ENCODE measurements at regions not wholly inside any gene's neighbourhood (a gene's known extent, or its start where the extent isn't known, plus 50 kb on each side); places are given as distances from the start of the nearest gene placed in this dataset.

DNA sequence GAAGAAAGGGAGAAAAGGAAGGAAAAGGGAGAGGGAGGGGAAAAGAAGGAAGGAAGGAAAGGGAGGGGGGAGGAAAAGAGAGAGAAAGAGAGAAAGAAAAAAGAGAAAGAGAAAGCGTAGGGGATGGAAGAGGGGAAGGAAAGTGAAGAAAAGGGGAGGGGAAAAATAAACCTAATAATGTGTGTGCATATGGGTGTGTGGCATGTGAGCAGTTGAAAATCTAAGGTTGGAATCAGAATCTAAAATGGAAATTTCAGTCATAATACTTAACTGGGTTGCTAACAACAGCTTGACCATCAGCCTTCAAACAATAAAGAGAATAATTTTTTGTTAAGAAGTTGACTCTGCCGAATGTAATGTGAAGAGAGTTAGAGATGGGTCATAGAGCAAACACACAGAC is 407.9 kb upstream of the SLC14A2 start:
- Histone ChIP-seq H3K36me3 (ENCODE audit: control insufficient read depth, insufficient read depth, low read length) (no peaks in the 10 kb centered on the region), H3K9ac (ENCODE audit: low read depth, low read length) (no peak overlapping the region), H4K91ac (ENCODE audit: insufficient read depth, low read depth, low read length) (no peak overlapping the region), H3K9me3 (ENCODE audit: control insufficient read depth, insufficient read depth, low read length) (no peaks in the 10 kb centered on the region), H3K27me3 (ENCODE audit: control insufficient read depth, insufficient read depth, low read length) (peaks cover 4% of the 10 kb centered on the region), H2AFZ (replicated peaks; ENCODE audit: low read length, poor library complexity) (no peak overlapping the region), H2AK5ac (ENCODE audit: low read depth, low read length) (no peak overlapping the region), H3K9me1 (ENCODE audit: insufficient read depth, low read length) (no peaks in the 10 kb centered on the region), H3K4me1 (ENCODE audit: control insufficient read depth, insufficient read depth, low read length) (no peaks in the 10 kb centered on the region), H2BK15ac (ENCODE audit: low read depth, low read length) (no peak overlapping the region), H4K5ac (ENCODE audit: low read depth, low read length) (no peak overlapping the region), H2AK9ac (replicated peaks; ENCODE audit: low read depth, low read length, poor library complexity) (no peak overlapping the region), H3K56ac (ENCODE audit: extremely low read depth, insufficient read depth, low read length) (no peak overlapping the region), H3K14ac (replicated peaks; ENCODE audit: low read depth, low read length) (no peak overlapping the region), H3K23ac (ENCODE audit: low read depth, low read length) (no peak overlapping the region), H2BK120ac (ENCODE audit: low read depth, low read length) (no peak overlapping the region), H2BK5ac (ENCODE audit: low read depth, low read length, poor library complexity, severe bottlenecking) (no peak overlapping the region), H4K20me1 (ENCODE audit: insufficient read depth, low read length) (no peaks in the 10 kb centered on the region), H3K4me3 (ENCODE audit: insufficient read depth, low read depth, low read length) (no peak overlapping the region), H3K79me1 (ENCODE audit: low read depth in 1 of 2, low read length in 2 of 2) (no peaks in the 10 kb centered on the region), H2BK20ac (ENCODE audit: low read depth, low read length) (no peak overlapping the region), H4K8ac (ENCODE audit: low read depth in 2 of 2, low read length in 2 of 2) (no peak overlapping the region), H3K27ac (ENCODE audit: insufficient read depth, low read length) (no peak overlapping the region), H3K4ac (ENCODE audit: low read depth, low read length) (no peak overlapping the region), H3K4me2 (ENCODE audit: low read depth, low read length) (no peak overlapping the region), H3K18ac (ENCODE audit: low read depth, low read length) (no peak overlapping the region)
- ATAC-seq (ENCODE audit: low read depth) (no peak), DNase-seq (no peak)
- intact Hi-C loops (cut with micrococcal nuclease): no loop called here
- no peak for TF ChIP-seq NFE2L2 (IDR thresholded peaks at IDR 0.05; ENCODE audit: low read depth, low read length)
- no peak for TF ChIP-seq RFX5 (IDR thresholded peaks at IDR 0.05; ENCODE audit: low read depth, low read length)
- TF ChIP-seq POLR2A (IDR thresholded peaks at IDR 0.05; ENCODE audit: low read depth, low read length): no peak
- TF ChIP-seq SMC3 (IDR thresholded peaks at IDR 0.05; ENCODE audit: low read depth, low read length): no peak
- TF ChIP-seq FOS (IDR thresholded peaks at IDR 0.05; ENCODE audit: low read depth, low read length): no peak
- TF ChIP-seq, protein P1, sequence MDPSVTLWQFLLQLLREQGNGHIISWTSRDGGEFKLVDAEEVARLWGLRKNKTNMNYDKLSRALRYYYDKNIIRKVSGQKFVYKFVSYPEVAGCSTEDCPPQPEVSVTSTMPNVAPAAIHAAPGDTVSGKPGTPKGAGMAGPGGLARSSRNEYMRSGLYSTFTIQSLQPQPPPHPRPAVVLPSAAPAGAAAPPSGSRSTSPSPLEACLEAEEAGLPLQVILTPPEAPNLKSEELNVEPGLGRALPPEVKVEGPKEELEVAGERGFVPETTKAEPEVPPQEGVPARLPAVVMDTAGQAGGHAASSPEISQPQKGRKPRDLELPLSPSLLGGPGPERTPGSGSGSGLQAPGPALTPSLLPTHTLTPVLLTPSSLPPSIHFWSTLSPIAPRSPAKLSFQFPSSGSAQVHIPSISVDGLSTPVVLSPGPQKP (IDR thresholded peaks at IDR 0.05; ENCODE audit: borderline replicate concordance, low read depth, low read length): no peak
- TF ChIP-seq CHD1 (IDR thresholded peaks at IDR 0.05; ENCODE audit: low read depth, low read length): no peak
- no peak for TF ChIP-seq MAZ (IDR thresholded peaks at IDR 0.05; ENCODE audit: borderline replicate concordance, low read depth, low read length)
- no peak for TF ChIP-seq RAD21 (IDR thresholded peaks at IDR 0.05; ENCODE audit: low read length)
- TF ChIP-seq, protein P2, sequence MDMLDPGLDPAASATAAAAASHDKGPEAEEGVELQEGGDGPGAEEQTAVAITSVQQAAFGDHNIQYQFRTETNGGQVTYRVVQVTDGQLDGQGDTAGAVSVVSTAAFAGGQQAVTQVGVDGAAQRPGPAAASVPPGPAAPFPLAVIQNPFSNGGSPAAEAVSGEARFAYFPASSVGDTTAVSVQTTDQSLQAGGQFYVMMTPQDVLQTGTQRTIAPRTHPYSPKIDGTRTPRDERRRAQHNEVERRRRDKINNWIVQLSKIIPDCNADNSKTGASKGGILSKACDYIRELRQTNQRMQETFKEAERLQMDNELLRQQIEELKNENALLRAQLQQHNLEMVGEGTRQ (IDR thresholded peaks at IDR 0.05; ENCODE audit: low read depth, low read length): no peak
- POLR2A ChIA-PET (ENCODE audit: unreplicated experiment): no interaction called here
- 100% methylated on average over 1 of the region's 2 CpGs; no CpG with 5 or more reads in 1 of the 2 experiments for WGBS, 2 experiments (ENCODE audit: extremely low coverage in 2 of 2, insufficient read length in 1 of 2)
- dilution Hi-C loops (cut with HindIII; ENCODE audit: low sequenced_read_pairs, unreplicated experiment): no loop called here
- in situ Hi-C loops (cut with MboI; ENCODE audit: low sequenced_read_pairs): no loop called here
- no TSS peak for BruUV-seq (replicated peaks)
- CTCF ChIA-PET: no interaction called here

All from IMR-90 (cell line).